Endothelial cell of umbilical vein (primary cell): ENCODE measurements at regions not wholly inside any gene's neighbourhood (a gene's known extent, or its start where the extent isn't known, plus 50 kb on each side); places are given as distances from the start of the nearest gene placed in this dataset.

ENCODE experiments used
- BruUV-seq: library from RNA; stranded (reverse); fragments of 400-500 nt; replicated peaks from 2 replicates; lab custom pipeline; 2021; lab: Mats Ljungman, UMichigan
- CTCF ChIA-PET: fragments of 300-600, 350-600 bp; sonication (Branson Sonifier 250); formaldehyde crosslinking; loops from one replicate; lab custom pipeline; 2021; ENCODE audit warnings: antibody characterized with exemption, inconsistent platforms; lab: Charles Lee
- POLR2A ChIA-PET: fragments of 300-600, 350-600 bp; sonication (Branson Sonifier 250); formaldehyde crosslinking; loops from one replicate; lab custom pipeline; 2021; ENCODE audit warnings: antibody characterized with exemption, inconsistent platforms; lab: Charles Lee
- DNase-seq: peaks from one replicate; pipeline ENCODE4 v3.0.0-alpha.2; 2011; ENCODE audit warnings: low read depth, low spot score
- FAIRE-seq: peaks from 2 replicates; lab custom pipeline; 2011; peaks lifted over from hg19 to GRCh38; lab: Jason Lieb, UNC
- H2AFZ ChIP-seq: 2 replicates; pipeline ENCODE4 v1.6.0; 2012; ENCODE audit warnings: low read depth, low read length, control low read depth, inconsistent platforms
- H3K27ac ChIP-seq: 2 replicates; pipeline ENCODE4 v1.5.1; 2011; ENCODE audit warnings: low read depth, mild to moderate bottlenecking, control low read depth, low read length, moderate library complexity; ENCODE audit not compliant: insufficient read depth
- H3K27me3 ChIP-seq, 2 experiments: 2 replicates each; pipeline versions ENCODE4 v1.6.0 to v1.6.1; 2011; ENCODE audit warnings: low read length in 2 of 2, mixed read lengths in 1 of 2; ENCODE audit not compliant: control insufficient read depth in 2 of 2, insufficient read depth in 2 of 2
- H3K36me3 ChIP-seq, 2 experiments: 2 replicates in 1 of 2; 3 replicates in 1 of 2; pipeline ENCODE4 v1.5.1; 2011; ENCODE audit warnings: low read length in 2 of 2, mild to moderate bottlenecking in 1 of 2, moderate library complexity in 1 of 2; ENCODE audit not compliant: control insufficient read depth in 2 of 2, insufficient read depth in 2 of 2; ENCODE audit errors: extremely low read depth in 1 of 2
- H3K4me1 ChIP-seq: 3 replicates; pipeline ENCODE4 v1.5.1; 2011; ENCODE audit warnings: mild to moderate bottlenecking, low read length; ENCODE audit not compliant: control insufficient read depth, insufficient read depth; ENCODE audit errors: extremely low read depth
- H3K4me2 ChIP-seq: 2 replicates; pipeline ENCODE4 v1.6.1; 2011; ENCODE audit warnings: low read length, control low read depth, mixed read lengths; ENCODE audit not compliant: insufficient read depth
- H3K4me3 ChIP-seq, 3 experiments: fragments of 200-600 bp in 1 of 3; sonication (generic), shearing (Covaris generic) in 1 of 3; replicated peaks in 1 of 3; 2 replicates each; pipeline ENCODE4 v1.5.1; 2011 to 2016; ENCODE audit warnings: control low read depth in 3 of 3, low read length in 3 of 3, mild to moderate bottlenecking in 2 of 3, inconsistent platforms in 1 of 3, low read depth in 1 of 3, moderate library complexity in 1 of 3; ENCODE audit not compliant: insufficient read depth in 1 of 3
- H3K79me2 ChIP-seq: 2 replicates; pipeline ENCODE4 v1.6.0; 2012; ENCODE audit warnings: low read length, inconsistent platforms; ENCODE audit not compliant: control insufficient read depth, insufficient read depth
- H3K9ac ChIP-seq: replicated peaks from 2 replicates; pipeline ENCODE3; 2011; ENCODE audit warnings: low read length, control low read depth; ENCODE audit not compliant: insufficient read depth; ENCODE audit errors: extremely low read depth
- H3K9me1 ChIP-seq: replicated peaks from 3 replicates; pipeline ENCODE4 v1.6.0; 2011; ENCODE audit warnings: mild to moderate bottlenecking, low read length; ENCODE audit not compliant: control insufficient read depth, insufficient read depth; ENCODE audit errors: extremely low read depth
- H3K9me3 ChIP-seq: replicated peaks from 2 replicates; pipeline ENCODE4 v1.5.1; 2012; ENCODE audit warnings: low read length, inconsistent platforms; ENCODE audit not compliant: control insufficient read depth, insufficient read depth
- H4K20me1 ChIP-seq: replicated peaks from 2 replicates; pipeline ENCODE3; 2011; ENCODE audit warnings: mild to moderate bottlenecking, low read length; ENCODE audit not compliant: control insufficient read depth, insufficient read depth; ENCODE audit errors: extremely low read depth
- CTCF ChIP-seq, 2 donors: IDR thresholded peaks; 1 replicate in 1 of 2; 2 replicates in 1 of 2; pipeline ENCODE4 v1.5.1; 2011; ENCODE audit warnings: low read length in 2 of 2, mild to moderate bottlenecking in 2 of 2, moderate library complexity in 2 of 2, control low read depth in 1 of 2, inconsistent platforms in 1 of 2, low read depth in 1 of 2; ENCODE audit not compliant: insufficient read depth in 1 of 2; ENCODE audit errors: extremely low read depth in 1 of 2
- EZH2 ChIP-seq: IDR thresholded peaks from 2 replicates; pipeline ENCODE4 v1.6.1; 2012; ENCODE audit warnings: borderline replicate concordance, low read depth, mild to moderate bottlenecking, moderate library complexity, low read length, inconsistent platforms; ENCODE audit not compliant: severe bottlenecking
- FOS ChIP-seq: IDR thresholded peaks from 2 replicates; pipeline ENCODE4 v1.6.1; 2011; ENCODE audit warnings: mild to moderate bottlenecking, low read length, moderate library complexity, borderline replicate concordance; ENCODE audit not compliant: insufficient read depth
- GATA2 ChIP-seq: IDR thresholded peaks from 2 replicates; pipeline ENCODE4 v1.7.0; 2011; ENCODE audit warnings: low read depth, mild to moderate bottlenecking, moderate library complexity, mixed read lengths, low read length; ENCODE audit not compliant: insufficient read length, insufficient read depth
- JUN ChIP-seq: IDR thresholded peaks from 2 replicates; pipeline ENCODE4 v1.6.1; 2011; ENCODE audit warnings: borderline replicate concordance, low read depth; ENCODE audit not compliant: insufficient read length, insufficient read depth
- MYC ChIP-seq: IDR thresholded peaks from one replicate; pipeline ENCODE4 v1.6.1; 2011; ENCODE audit warnings: mild to moderate bottlenecking, low read depth, low read length
- POLR2A ChIP-seq: IDR thresholded peaks from 2 replicates; pipeline ENCODE4 v1.6.1; 2012; ENCODE audit warnings: low read depth, mild to moderate bottlenecking, control low read depth, low read length
- POLR2AphosphoS5 ChIP-seq: IDR thresholded peaks from 2 replicates; pipeline ENCODE4 v1.6.1; 2012; ENCODE audit warnings: low read depth, mild to moderate bottlenecking, control low read depth, low read length, moderate library complexity; ENCODE audit not compliant: insufficient read depth
- dilution Hi-C: fragments of 300-500 bp; cut with MboI; formaldehyde crosslinking; loops from one replicate; pipeline ENCODE4 v1.15.0; 2019; ENCODE audit warnings: low sequenced_read_pairs; ENCODE audit not compliant: extremely low pct_ligation_motif_present
- intact Hi-C: fragments of 100-400 bp; cut with micrococcal nuclease; formaldehyde crosslinking; loops from one replicate; pipeline ENCODE4 v1.10.0; 2022
- TF ChIP-seq, protein P1 (sequence below): IDR thresholded peaks from 2 replicates; pipeline ENCODE4 v1.6.1; 2011; ENCODE audit not compliant: insufficient read depth, insufficient read length

DNA sequence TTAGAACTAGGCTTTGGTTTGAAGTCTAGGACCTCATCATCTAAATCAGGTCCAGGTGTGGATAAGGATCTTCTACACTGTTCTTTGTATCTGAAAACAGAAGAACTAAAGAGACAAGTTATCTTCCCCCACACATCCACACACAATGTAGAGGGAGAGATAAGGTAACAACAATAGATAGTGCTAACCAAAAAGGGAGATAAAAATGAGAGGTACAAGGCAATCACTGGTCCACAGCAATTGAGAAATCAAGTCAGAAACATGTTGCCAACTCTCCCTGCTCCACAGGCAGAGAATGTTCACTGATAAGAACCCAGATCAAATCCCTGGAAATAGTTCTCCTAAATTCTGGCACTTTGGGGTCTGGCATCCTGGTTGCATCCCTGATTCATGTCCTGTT lies 75.8 kb upstream of the LHX8 start:
- BruUV-seq, result no TSS peak
- no peak for TF ChIP-seq CTCF (IDR thresholded peaks at IDR 0.05; ENCODE audit: extremely low read depth in 1 of 2, insufficient read depth in 1 of 2, low read depth in 1 of 2, low read length in 2 of 2)
- no peak for TF ChIP-seq EZH2
- TF ChIP-seq POLR2A, result no peak
- no peak for TF ChIP-seq FOS
- TF ChIP-seq POLR2AphosphoS5, result no peak
- TF ChIP-seq JUN, result no peak
- TF ChIP-seq GATA2, result no peak
- no peak for TF ChIP-seq MYC
- TF ChIP-seq, protein P1, sequence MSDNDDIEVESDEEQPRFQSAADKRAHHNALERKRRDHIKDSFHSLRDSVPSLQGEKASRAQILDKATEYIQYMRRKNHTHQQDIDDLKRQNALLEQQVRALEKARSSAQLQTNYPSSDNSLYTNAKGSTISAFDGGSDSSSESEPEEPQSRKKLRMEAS, result no peak
- ChIA-PET CTCF (no interaction called here), POLR2A (no interaction called here)
- H4K20me1 ChIP-seq, result no peaks in the 10 kb centered on the region
- dilution Hi-C loops (no loop called here), intact Hi-C loops (no loop called here)
- H3K79me2 ChIP-seq, result no peaks in the 10 kb centered on the region
- no peaks in the 10 kb centered on the region for H3K9me3 ChIP-seq
- no peaks in the 10 kb centered on the region for H3K36me3 ChIP-seq
- no peak overlapping the region for H2AFZ ChIP-seq
- H3K27me3 ChIP-seq, result no peaks in the 10 kb centered on the region
- no peaks in the 10 kb centered on the region for H3K4me1 ChIP-seq
- H3K4me3 ChIP-seq, result no peak overlapping the region
- H3K9ac ChIP-seq, result no peak overlapping the region
- H3K9me1 ChIP-seq, result no peaks in the 10 kb centered on the region
- FAIRE-seq (no peak), DNase-seq (no peak)
- no peak overlapping the region for H3K27ac ChIP-seq
- H3K4me2 ChIP-seq, result no peak overlapping the region
